ENCODE measurements at regions not wholly inside any gene's neighbourhood (a gene's known extent, or its start where the extent isn't known, plus 50 kb on each side); places are given as distances from the start of the nearest gene placed in this dataset.

GRCh38 chr2:64704161-64704560, 50.4 kb upstream of the SERTAD2 start:
- H2AFZ ChIP-seq (ENCODE audit: low read length): no peak overlapping the region
- TF ChIP-seq CTCF (conservative IDR thresholded peaks at IDR 0.05 in 1 of 2, IDR thresholded peaks at IDR 0.05 in 1 of 2; ENCODE audit: low read depth in 1 of 2, low read length in 2 of 2): no peak
- no peak for TF ChIP-seq EZH2 (IDR thresholded peaks at IDR 0.05; ENCODE audit: low read length, missing control alignments)
- H3K9me3 ChIP-seq (ENCODE audit: control insufficient read depth, insufficient read depth, low read depth, low read length): no peaks in the 10 kb centered on the region
- H3K4me1 ChIP-seq (ENCODE audit: control insufficient read depth, extremely low read depth, insufficient read depth, low read length): no peaks in the 10 kb centered on the region
- H4K20me1 ChIP-seq (ENCODE audit: control insufficient read depth, extremely low read depth, insufficient read depth, low read length): no peaks in the 10 kb centered on the region
- H3K27ac ChIP-seq (ENCODE audit: insufficient read depth, low read length): no peak overlapping the region
- DNase-seq (ENCODE audit: low read depth in 2 of 2): no peak
- no peak overlapping the region for H3K4me3 ChIP-seq (replicated peaks in 1 of 4; ENCODE audit: control extremely low read depth in 1 of 4, insufficient read depth in 1 of 4, low read depth in 3 of 4, low read length in 4 of 4)
- H3K79me2 ChIP-seq (ENCODE audit: control insufficient read depth, insufficient read depth, low read length): no peaks in the 10 kb centered on the region
- H3K9ac ChIP-seq (ENCODE audit: insufficient read depth, low read length): no peak overlapping the region
- H3K36me3 ChIP-seq (ENCODE audit: control insufficient read depth, insufficient read depth, low read length): no peaks in the 10 kb centered on the region
- no peak overlapping the region for H3K4me2 ChIP-seq (ENCODE audit: extremely low read depth, insufficient read depth, low read length)
- H3K27me3 ChIP-seq (ENCODE audit: control insufficient read depth, insufficient read depth, low read length): no peaks in the 10 kb centered on the region

GRCh38 chr2:64704996-64705395, 51.3 kb upstream of the SERTAD2 start:
- no peaks in the 10 kb centered on the region for H3K36me3 ChIP-seq (ENCODE audit: control insufficient read depth, insufficient read depth, low read length)
- DNase-seq (ENCODE audit: low read depth in 2 of 2): no peak
- H3K4me2 ChIP-seq (ENCODE audit: extremely low read depth, insufficient read depth, low read length): no peak overlapping the region
- no peaks in the 10 kb centered on the region for H3K9me3 ChIP-seq (ENCODE audit: control insufficient read depth, insufficient read depth, low read depth, low read length)
- H3K27ac ChIP-seq (ENCODE audit: insufficient read depth, low read length): no peak overlapping the region
- no peak for TF ChIP-seq CTCF (conservative IDR thresholded peaks at IDR 0.05 in 1 of 2, IDR thresholded peaks at IDR 0.05 in 1 of 2; ENCODE audit: low read depth in 1 of 2, low read length in 2 of 2)
- TF ChIP-seq EZH2 (IDR thresholded peaks at IDR 0.05; ENCODE audit: low read length, missing control alignments): no peak
- no peaks in the 10 kb centered on the region for H3K79me2 ChIP-seq (ENCODE audit: control insufficient read depth, insufficient read depth, low read length)
- H3K9ac ChIP-seq (ENCODE audit: insufficient read depth, low read length): no peak overlapping the region
- no peaks in the 10 kb centered on the region for H3K4me1 ChIP-seq (ENCODE audit: control insufficient read depth, extremely low read depth, insufficient read depth, low read length)
- no peak overlapping the region for H3K4me3 ChIP-seq (replicated peaks in 1 of 4; ENCODE audit: control extremely low read depth in 1 of 4, insufficient read depth in 1 of 4, low read depth in 3 of 4, low read length in 4 of 4)
- no peak overlapping the region for H2AFZ ChIP-seq (ENCODE audit: low read length)
- no peaks in the 10 kb centered on the region for H3K27me3 ChIP-seq (ENCODE audit: control insufficient read depth, insufficient read depth, low read length)
- no peaks in the 10 kb centered on the region for H4K20me1 ChIP-seq (ENCODE audit: control insufficient read depth, extremely low read depth, insufficient read depth, low read length)

- no peak for TF ChIP-seq EZH2 (IDR thresholded peaks at IDR 0.05; ENCODE audit: low read length, missing control alignments)
- TF ChIP-seq CTCF (conservative IDR thresholded peaks at IDR 0.05 in 1 of 2, IDR thresholded peaks at IDR 0.05 in 1 of 2; ENCODE audit: low read depth in 1 of 2, low read length in 2 of 2): no peak
- Histone ChIP-seq H3K27me3 (ENCODE audit: control insufficient read depth, insufficient read depth, low read length) (no peaks in the 10 kb centered on the region), H3K4me2 (ENCODE audit: extremely low read depth, insufficient read depth, low read length) (no peak overlapping the region), H3K79me2 (ENCODE audit: control insufficient read depth, insufficient read depth, low read length) (no peaks in the 10 kb centered on the region), H3K4me3 (replicated peaks in 1 of 4; ENCODE audit: control extremely low read depth in 1 of 4, insufficient read depth in 1 of 4, low read depth in 3 of 4, low read length in 4 of 4) (no peak overlapping the region), H3K36me3 (ENCODE audit: control insufficient read depth, insufficient read depth, low read length) (no peaks in the 10 kb centered on the region), H4K20me1 (ENCODE audit: control insufficient read depth, extremely low read depth, insufficient read depth, low read length) (no peaks in the 10 kb centered on the region), H2AFZ (ENCODE audit: low read length) (no peak overlapping the region), H3K27ac (ENCODE audit: insufficient read depth, low read length) (no peak overlapping the region), H3K9ac (ENCODE audit: insufficient read depth, low read length) (no peak overlapping the region), H3K4me1 (ENCODE audit: control insufficient read depth, extremely low read depth, insufficient read depth, low read length) (no peaks in the 10 kb centered on the region), H3K9me3 (ENCODE audit: control insufficient read depth, insufficient read depth, low read depth, low read length) (no peaks in the 10 kb centered on the region)
- DNase-seq (ENCODE audit: low read depth in 2 of 2): no peak
These were observed 53.6 kb upstream of the SERTAD2 start for GRCh38 chr2:64707276-64707675.

Measured in fibroblast of lung (primary cell).